ENCODE measurements at regions not wholly inside any gene's neighbourhood (a gene's known extent, or its start where the extent isn't known, plus 50 kb on each side); places are given as distances from the start of the nearest gene placed in this dataset.

DNA sequence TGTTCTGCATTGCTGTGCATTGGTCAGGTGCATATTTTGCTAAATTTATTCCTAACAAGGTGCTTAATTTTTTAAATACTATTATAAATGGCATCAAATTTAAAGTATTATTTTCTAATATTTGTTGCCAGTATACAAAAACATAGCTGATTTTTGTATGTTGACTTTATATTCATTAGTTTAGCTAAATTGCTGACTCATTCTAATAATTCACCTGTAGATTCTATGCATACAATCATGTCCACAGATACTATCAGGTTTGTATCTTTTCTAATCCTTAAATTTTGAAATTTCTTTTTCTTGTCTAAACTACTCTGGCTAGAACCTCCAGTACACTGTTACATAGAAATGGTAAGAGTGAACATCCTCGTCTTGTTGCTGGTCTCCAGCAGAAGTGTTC, 657.6 kb downstream of the CCDC171 start:
- no peaks in the 10 kb centered on the region for H3K36me3 ChIP-seq (ENCODE audit: control insufficient read depth in 1 of 2, insufficient read depth in 2 of 2, low read length in 2 of 2)
- peaks cover 0 to 8% of the 10 kb centered on the region in 2 donors for H3K4me1 ChIP-seq (ENCODE audit: control insufficient read depth in 1 of 2, insufficient read depth in 2 of 2, low read length in 2 of 2)
- no peak overlapping the region for H3K27ac ChIP-seq (ENCODE audit: low read depth, low read length)
- no peaks in the 10 kb centered on the region for H3K27me3 ChIP-seq (ENCODE audit: control insufficient read depth in 1 of 2, insufficient read depth in 2 of 2, low read length in 2 of 2)
- no peaks in the 10 kb centered on the region for H3K9me3 ChIP-seq (ENCODE audit: control insufficient read depth in 1 of 2, low read length in 2 of 2)
- no peak overlapping the region for H3K4me3 ChIP-seq (ENCODE audit: low read depth in 1 of 2, low read length in 2 of 2)
- H3K9ac ChIP-seq (ENCODE audit: low read depth in 1 of 2, low read length in 2 of 2): no peak overlapping the region

DNA sequence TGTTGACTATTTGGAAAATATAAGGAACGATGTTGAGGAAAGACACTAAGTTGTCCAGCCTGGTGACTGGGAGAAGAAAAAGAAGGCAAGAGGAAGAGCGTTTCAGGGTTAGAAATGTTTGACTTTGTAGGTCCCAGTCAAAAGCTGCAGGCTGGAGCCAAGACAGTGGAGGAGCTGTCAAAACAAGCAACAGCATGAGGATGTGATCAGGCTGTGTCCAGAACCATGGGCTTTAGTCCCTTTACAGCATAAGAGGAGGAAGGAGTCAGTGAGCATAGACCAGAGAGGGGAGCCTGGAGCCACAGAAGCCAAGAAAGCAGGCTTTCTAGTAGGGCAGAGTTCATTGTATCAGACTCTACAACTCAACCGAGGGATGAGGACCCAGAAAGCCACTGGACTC, 658.5 kb downstream of the BNC2 start:
- no peak overlapping the region for H3K9ac ChIP-seq (ENCODE audit: low read depth in 1 of 2, low read length in 2 of 2)
- peaks cover 0 to 8% of the 10 kb centered on the region in 2 donors for H3K4me1 ChIP-seq (ENCODE audit: control insufficient read depth in 1 of 2, insufficient read depth in 2 of 2, low read length in 2 of 2)
- no peak overlapping the region for H3K27ac ChIP-seq (ENCODE audit: low read depth, low read length)
- H3K36me3 ChIP-seq (ENCODE audit: control insufficient read depth in 1 of 2, insufficient read depth in 2 of 2, low read length in 2 of 2): no peaks in the 10 kb centered on the region
- H3K27me3 ChIP-seq (ENCODE audit: control insufficient read depth in 1 of 2, insufficient read depth in 2 of 2, low read length in 2 of 2): no peaks in the 10 kb centered on the region
- H3K9me3 ChIP-seq (ENCODE audit: control insufficient read depth in 1 of 2, low read length in 2 of 2): no peaks in the 10 kb centered on the region
- no peak overlapping the region for H3K4me3 ChIP-seq (ENCODE audit: low read depth in 1 of 2, low read length in 2 of 2)

DNA sequence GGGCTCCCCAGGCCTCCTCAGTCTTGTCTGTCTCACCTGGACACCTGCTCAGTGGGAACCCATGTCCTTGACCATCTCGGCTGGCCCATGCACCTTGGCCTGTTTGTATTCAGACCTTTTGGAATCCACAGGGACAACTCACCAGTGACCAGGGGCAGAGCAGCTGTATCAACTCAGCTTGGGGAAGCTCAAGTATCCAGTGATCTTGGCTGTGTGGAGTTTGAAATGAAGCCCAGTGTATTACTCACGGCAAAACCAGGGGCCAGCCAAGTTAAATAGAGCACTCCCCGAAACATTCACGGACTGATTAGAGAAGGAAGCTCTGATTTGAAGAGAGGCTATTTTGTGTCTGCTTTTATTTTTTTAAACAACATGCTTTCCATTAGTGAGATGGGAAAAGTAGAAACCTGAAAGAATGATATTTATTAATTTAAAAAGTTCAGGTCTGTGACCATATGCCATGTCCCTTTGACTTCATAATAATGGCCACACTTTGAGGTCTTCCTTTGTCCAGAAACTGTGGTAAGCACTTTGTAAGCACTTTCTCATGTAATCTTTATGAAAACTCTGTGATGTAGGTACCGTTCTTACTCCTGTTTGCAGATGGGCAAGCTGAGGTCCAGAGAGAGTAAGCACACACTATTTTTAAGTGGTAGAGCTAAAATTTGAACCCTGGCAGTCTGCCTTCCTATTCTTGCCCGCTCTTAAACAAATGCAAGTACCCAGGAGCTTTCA, 656.5 kb downstream of the BNC2 start:
- H3K27me3 ChIP-seq (ENCODE audit: control insufficient read depth in 1 of 2, insufficient read depth in 2 of 2, low read length in 2 of 2): no peaks in the 10 kb centered on the region
- H3K9me3 ChIP-seq (ENCODE audit: control insufficient read depth in 1 of 2, low read length in 2 of 2): no peaks in the 10 kb centered on the region
- H3K4me1 ChIP-seq (ENCODE audit: control insufficient read depth in 1 of 2, insufficient read depth in 2 of 2, low read length in 2 of 2): peaks cover 0 to 8% of the 10 kb centered on the region in 2 donors
- no peak overlapping the region for H3K27ac ChIP-seq (ENCODE audit: low read depth, low read length)
- H3K9ac ChIP-seq (ENCODE audit: low read depth in 1 of 2, low read length in 2 of 2): no peak overlapping the region
- no peaks in the 10 kb centered on the region for H3K36me3 ChIP-seq (ENCODE audit: control insufficient read depth in 1 of 2, insufficient read depth in 2 of 2, low read length in 2 of 2)
- H3K4me3 ChIP-seq (ENCODE audit: low read depth in 1 of 2, low read length in 2 of 2): no peak overlapping the region

- H3K9ac ChIP-seq (ENCODE audit: low read depth in 1 of 2, low read length in 2 of 2): no peak overlapping the region
- H3K9me3 ChIP-seq (ENCODE audit: control insufficient read depth in 1 of 2, low read length in 2 of 2): no peaks in the 10 kb centered on the region
- no peaks in the 10 kb centered on the region for H3K27me3 ChIP-seq (ENCODE audit: control insufficient read depth in 1 of 2, insufficient read depth in 2 of 2, low read length in 2 of 2)
- H3K4me1 ChIP-seq (ENCODE audit: control insufficient read depth in 1 of 2, insufficient read depth in 2 of 2, low read length in 2 of 2): peaks cover 0 to 8% of the 10 kb centered on the region in 2 donors
- no peak overlapping the region for H3K4me3 ChIP-seq (ENCODE audit: low read depth in 1 of 2, low read length in 2 of 2)
- H3K36me3 ChIP-seq (ENCODE audit: control insufficient read depth in 1 of 2, insufficient read depth in 2 of 2, low read length in 2 of 2): no peaks in the 10 kb centered on the region
- H3K27ac ChIP-seq (ENCODE audit: low read depth, low read length): no peak overlapping the region
These were observed 655.7 kb downstream of the BNC2 start for GRCh38 chr9:16214677-16215352.

DNA sequence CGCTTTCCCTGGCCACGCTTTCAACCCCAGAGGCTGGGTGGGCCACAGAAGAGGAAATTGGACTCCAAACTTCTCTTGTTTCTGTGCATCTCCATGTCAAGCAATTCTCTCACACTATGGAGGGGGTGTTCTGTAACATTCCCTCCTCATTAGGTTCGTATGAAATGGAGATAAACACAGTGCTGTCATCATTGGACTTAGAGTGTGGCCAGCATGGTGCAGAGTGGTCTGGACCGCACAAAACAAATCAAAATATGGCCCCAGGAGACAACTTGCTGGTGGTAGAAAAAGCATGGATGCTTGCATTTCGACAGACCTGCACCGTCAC, 655.2 kb downstream of the BNC2 start:
- Histone ChIP-seq H3K27ac (ENCODE audit: low read depth, low read length) (no peak overlapping the region), H3K4me3 (ENCODE audit: low read depth in 1 of 2, low read length in 2 of 2) (no peak overlapping the region), H3K36me3 (ENCODE audit: control insufficient read depth in 1 of 2, insufficient read depth in 2 of 2, low read length in 2 of 2) (no peaks in the 10 kb centered on the region), H3K9ac (ENCODE audit: low read depth in 1 of 2, low read length in 2 of 2) (no peak overlapping the region), H3K9me3 (ENCODE audit: control insufficient read depth in 1 of 2, low read length in 2 of 2) (no peaks in the 10 kb centered on the region), H3K27me3 (ENCODE audit: control insufficient read depth in 1 of 2, insufficient read depth in 2 of 2, low read length in 2 of 2) (no peaks in the 10 kb centered on the region), H3K4me1 (ENCODE audit: control insufficient read depth in 1 of 2, insufficient read depth in 2 of 2, low read length in 2 of 2) (peaks cover 0 to 8% of the 10 kb centered on the region in 2 donors)

GRCh38 chr9:16217943-16218701, 652.3 kb downstream of the BNC2 start:
- Histone ChIP-seq H3K4me3 (ENCODE audit: low read depth in 1 of 2, low read length in 2 of 2) (no peak overlapping the region), H3K27ac (ENCODE audit: low read depth, low read length) (no peak overlapping the region), H3K27me3 (ENCODE audit: control insufficient read depth in 1 of 2, insufficient read depth in 2 of 2, low read length in 2 of 2) (no peaks in the 10 kb centered on the region), H3K4me1 (ENCODE audit: control insufficient read depth in 1 of 2, insufficient read depth in 2 of 2, low read length in 2 of 2) (peaks cover 8 to 11% of the 10 kb centered on the region in 2 donors), H3K9me3 (ENCODE audit: control insufficient read depth in 1 of 2, low read length in 2 of 2) (no peaks in the 10 kb centered on the region), H3K36me3 (ENCODE audit: control insufficient read depth in 1 of 2, insufficient read depth in 2 of 2, low read length in 2 of 2) (no peaks in the 10 kb centered on the region), H3K9ac (ENCODE audit: low read depth in 1 of 2, low read length in 2 of 2) (no peak overlapping the region)

GRCh38 chr9:16221366-16221765, 649.1 kb downstream of the BNC2 start:
- no peaks in the 10 kb centered on the region for H3K36me3 ChIP-seq (ENCODE audit: control insufficient read depth in 1 of 2, insufficient read depth in 2 of 2, low read length in 2 of 2)
- H3K27ac ChIP-seq (ENCODE audit: low read depth, low read length): no peak overlapping the region
- H3K4me3 ChIP-seq (ENCODE audit: low read depth in 1 of 2, low read length in 2 of 2): no peak overlapping the region
- H3K27me3 ChIP-seq (ENCODE audit: control insufficient read depth in 1 of 2, insufficient read depth in 2 of 2, low read length in 2 of 2): no peaks in the 10 kb centered on the region
- H3K9me3 ChIP-seq (ENCODE audit: control insufficient read depth in 1 of 2, low read length in 2 of 2): no peaks in the 10 kb centered on the region
- no peak overlapping the region for H3K9ac ChIP-seq (ENCODE audit: low read depth in 1 of 2, low read length in 2 of 2)
- peaks cover 7 to 11% of the 10 kb centered on the region in 2 donors for H3K4me1 ChIP-seq (ENCODE audit: control insufficient read depth in 1 of 2, insufficient read depth in 2 of 2, low read length in 2 of 2)

DNA sequence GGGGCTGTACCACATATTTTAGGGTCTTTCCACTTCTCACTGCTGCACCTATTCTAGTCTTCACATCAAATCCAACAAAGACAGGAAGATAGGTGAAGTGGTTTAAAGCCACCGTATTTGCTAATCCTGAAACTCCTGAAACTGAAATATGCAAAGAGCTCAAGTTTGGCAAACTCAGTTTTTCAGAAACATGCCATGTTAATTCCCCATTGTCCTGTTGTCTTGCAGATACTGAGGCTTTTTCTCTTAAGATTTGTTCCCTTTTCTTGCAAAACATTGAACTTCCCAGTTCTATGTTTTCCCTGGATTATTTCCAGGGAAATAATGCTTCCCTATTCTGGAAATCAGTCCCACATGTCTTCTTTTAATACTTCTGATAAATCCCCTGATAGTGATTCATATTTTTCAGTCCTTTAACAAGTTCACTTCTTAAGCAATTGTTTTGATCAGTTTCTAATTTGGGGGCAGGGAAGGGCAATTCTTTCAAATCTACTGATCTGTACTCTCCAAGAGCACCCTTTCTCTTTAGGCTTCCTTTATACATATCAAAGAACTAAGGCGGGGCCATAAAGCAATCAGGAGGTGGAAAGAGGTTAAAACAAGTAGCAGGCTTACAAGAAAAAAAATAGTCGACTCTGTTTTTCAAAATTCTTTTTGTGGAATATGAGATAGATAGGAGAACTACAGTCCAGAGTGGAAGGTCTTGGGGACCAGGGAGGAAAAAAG, 648.5 kb downstream of the BNC2 start:
- Histone ChIP-seq H3K27ac (ENCODE audit: low read depth, low read length) (no peak overlapping the region), H3K36me3 (ENCODE audit: control insufficient read depth in 1 of 2, insufficient read depth in 2 of 2, low read length in 2 of 2) (no peaks in the 10 kb centered on the region), H3K4me1 (ENCODE audit: control insufficient read depth in 1 of 2, insufficient read depth in 2 of 2, low read length in 2 of 2) (peaks cover 7 to 11% of the 10 kb centered on the region in 2 donors), H3K9me3 (ENCODE audit: control insufficient read depth in 1 of 2, low read length in 2 of 2) (no peaks in the 10 kb centered on the region), H3K9ac (ENCODE audit: low read depth in 1 of 2, low read length in 2 of 2) (no peak overlapping the region), H3K4me3 (ENCODE audit: low read depth in 1 of 2, low read length in 2 of 2) (no peak overlapping the region), H3K27me3 (ENCODE audit: control insufficient read depth in 1 of 2, insufficient read depth in 2 of 2, low read length in 2 of 2) (no peaks in the 10 kb centered on the region)

- Histone ChIP-seq H3K4me3 (ENCODE audit: low read depth in 1 of 2, low read length in 2 of 2) (no peak overlapping the region), H3K27ac (ENCODE audit: low read depth, low read length) (no peak overlapping the region)
These were observed 647.2 kb downstream of the BNC2 start for GRCh38 chr9:16223074-16223871.

More at GRCh38 chr9:16223074-16223871, 647.2 kb downstream of the BNC2 start:
- H3K27me3 ChIP-seq (ENCODE audit: control insufficient read depth in 1 of 2, insufficient read depth in 2 of 2, low read length in 2 of 2): no peaks in the 10 kb centered on the region
- no peaks in the 10 kb centered on the region for H3K36me3 ChIP-seq (ENCODE audit: control insufficient read depth in 1 of 2, insufficient read depth in 2 of 2, low read length in 2 of 2)
- peaks cover 7 to 11% of the 10 kb centered on the region in 2 donors for H3K4me1 ChIP-seq (ENCODE audit: control insufficient read depth in 1 of 2, insufficient read depth in 2 of 2, low read length in 2 of 2)
- no peak overlapping the region for H3K9ac ChIP-seq (ENCODE audit: low read depth in 1 of 2, low read length in 2 of 2)
- H3K9me3 ChIP-seq (ENCODE audit: control insufficient read depth in 1 of 2, low read length in 2 of 2): no peaks in the 10 kb centered on the region

All from duodenal mucosa (tissue), 2 donors.